ENCODE measurements at regions not wholly inside any gene's neighbourhood (a gene's known extent, or its start where the extent isn't known, plus 50 kb on each side); places are given as distances from the start of the nearest gene placed in this dataset.
"Not testable (repeated sequence)": the region's sequence is repeated elsewhere in the genome, so short reads cannot be mapped to it uniquely, and the experiment has no call there.

- DNase-seq (ENCODE audit: low spot score), result no peak
Observed at GRCh38 chr6:939526-940252, 246.8 kb upstream of the EXOC2 start.

- no peak for DNase-seq (ENCODE audit: low spot score)
Observed at GRCh38 chr6:938916-939315, 246.0 kb upstream of the EXOC2 start.

- DNase-seq (ENCODE audit: low spot score), result no peak
Observed at GRCh38 chr6:938271-938905, 245.4 kb upstream of the EXOC2 start.

GRCh38 chr6:935582-935981, 242.6 kb upstream of the EXOC2 start:
- no peak for DNase-seq (ENCODE audit: low spot score)

GRCh38 chr6:934686-935085, 241.7 kb upstream of the EXOC2 start:
- DNase-seq (ENCODE audit: low spot score), result no peak

GRCh38 chr6:931919-932318, 239.0 kb upstream of the EXOC2 start:
- DNase-seq (ENCODE audit: low spot score), result not testable (repeated sequence)

- DNase-seq (ENCODE audit: low spot score), result no peak
Observed at GRCh38 chr6:927157-927556, 234.2 kb upstream of the EXOC2 start.

GRCh38 chr6:925656-926213, 232.8 kb upstream of the EXOC2 start:
- DNase-seq (ENCODE audit: low spot score), result no peak

- no peak for DNase-seq (ENCODE audit: low spot score)
Observed at GRCh38 chr6:924661-925060, 231.7 kb upstream of the EXOC2 start.

- no peak for DNase-seq (ENCODE audit: low spot score)
Observed at GRCh38 chr6:921400-921799, 228.5 kb upstream of the EXOC2 start.

- no peak for DNase-seq (ENCODE audit: low spot score)
Observed at GRCh38 chr6:920512-920911, 227.6 kb upstream of the EXOC2 start.

GRCh38 chr6:919500-919899, 226.6 kb upstream of the EXOC2 start:
- DNase-seq (ENCODE audit: low spot score), result no peak

- no peak for DNase-seq (ENCODE audit: low spot score)
Observed at GRCh38 chr6:917939-918338, 225.0 kb upstream of the EXOC2 start.

GRCh38 chr6:917296-917695, 224.4 kb upstream of the EXOC2 start:
- no peak for DNase-seq (ENCODE audit: low spot score)

- no peak for DNase-seq (ENCODE audit: low spot score)
Observed at GRCh38 chr6:916131-916530, 223.2 kb upstream of the EXOC2 start.

GRCh38 chr6:912871-913835, 220.2 kb upstream of the EXOC2 start:
- DNase-seq (ENCODE audit: low spot score), result peak; percentile 80

- DNase-seq (ENCODE audit: low spot score), result no peak
Observed at GRCh38 chr6:907928-908327, 215.0 kb upstream of the EXOC2 start.

- no peak for DNase-seq (ENCODE audit: low spot score)
Observed at GRCh38 chr6:906920-907319, 214.0 kb upstream of the EXOC2 start.

GRCh38 chr6:905556-905955, 212.6 kb upstream of the EXOC2 start:
- no peak for DNase-seq (ENCODE audit: low spot score)

GRCh38 chr6:904994-905393, 212.1 kb upstream of the EXOC2 start:
- DNase-seq (ENCODE audit: low spot score), result no peak

GRCh38 chr6:903761-904160, 210.8 kb upstream of the EXOC2 start:
- DNase-seq (ENCODE audit: low spot score), result peak; percentile 52

- DNase-seq (ENCODE audit: low spot score), result no peak
Observed at GRCh38 chr6:901696-902460, 208.9 kb upstream of the EXOC2 start.

All from AG20443 (cell line).